HFFc6 (cell line): ENCODE measurements at regions not wholly inside any gene's neighbourhood (a gene's known extent, or its start where the extent isn't known, plus 50 kb on each side); places are given as distances from the start of the nearest gene placed in this dataset.

Experiments
- DNase-seq: peaks from one replicate; pipeline ENCODE4 v3.0.0-alpha.2; 2018
- H3K27ac Mint-ChIP-seq: 2 replicates; pipeline ENCODE4 v1.8.0; 2020; ENCODE audit warnings: mild to moderate bottlenecking, mixed read lengths
- H3K27me3 Mint-ChIP-seq: 2 replicates; pipeline ENCODE4 v1.8.0; 2021; ENCODE audit warnings: mild to moderate bottlenecking, moderate library complexity, mixed read lengths; ENCODE audit not compliant: insufficient read depth
- H3K36me3 Mint-ChIP-seq: 2 replicates; pipeline ENCODE4 v1.8.0; 2021; ENCODE audit warnings: low read depth, mixed read lengths
- H3K4me1 Mint-ChIP-seq: 2 replicates; pipeline ENCODE4 v1.8.0; 2020; ENCODE audit warnings: low read depth, mixed read lengths
- H3K4me3 Mint-ChIP-seq: 2 replicates; pipeline ENCODE4 v1.8.0; 2020; ENCODE audit warnings: mild to moderate bottlenecking, moderate library complexity, mixed read lengths
- H3K9me3 Mint-ChIP-seq: 2 replicates; pipeline ENCODE4 v1.8.0; 2020; ENCODE audit warnings: mild to moderate bottlenecking, mixed read lengths
- CTCF ChIP-seq: fragments of 200-600 bp; sonication (generic); IDR thresholded peaks from 2 replicates; pipeline ENCODE4 v1.5.0; 2021; ENCODE audit warnings: antibody characterized with exemption, mild to moderate bottlenecking

- Mint-ChIP-seq H3K36me3 (no peaks in the 10 kb centered on the region), H3K27ac (no peak overlapping the region), H3K27me3 (no peaks in the 10 kb centered on the region; the same call in none of the 2 replicates), H3K4me1 (no peaks in the 10 kb centered on the region), H3K9me3 (no peaks in the 10 kb centered on the region), H3K4me3 (no peak overlapping the region)
- DNase-seq = no peak
- TF ChIP-seq CTCF = no peak
These were observed 49.9 kb upstream of the CASK start for GRCh38 chrX:41973208-41973607.
